ENCODE measurements at regions not wholly inside any gene's neighbourhood (a gene's known extent, or its start where the extent isn't known, plus 50 kb on each side); places are given as distances from the start of the nearest gene placed in this dataset.

DNA sequence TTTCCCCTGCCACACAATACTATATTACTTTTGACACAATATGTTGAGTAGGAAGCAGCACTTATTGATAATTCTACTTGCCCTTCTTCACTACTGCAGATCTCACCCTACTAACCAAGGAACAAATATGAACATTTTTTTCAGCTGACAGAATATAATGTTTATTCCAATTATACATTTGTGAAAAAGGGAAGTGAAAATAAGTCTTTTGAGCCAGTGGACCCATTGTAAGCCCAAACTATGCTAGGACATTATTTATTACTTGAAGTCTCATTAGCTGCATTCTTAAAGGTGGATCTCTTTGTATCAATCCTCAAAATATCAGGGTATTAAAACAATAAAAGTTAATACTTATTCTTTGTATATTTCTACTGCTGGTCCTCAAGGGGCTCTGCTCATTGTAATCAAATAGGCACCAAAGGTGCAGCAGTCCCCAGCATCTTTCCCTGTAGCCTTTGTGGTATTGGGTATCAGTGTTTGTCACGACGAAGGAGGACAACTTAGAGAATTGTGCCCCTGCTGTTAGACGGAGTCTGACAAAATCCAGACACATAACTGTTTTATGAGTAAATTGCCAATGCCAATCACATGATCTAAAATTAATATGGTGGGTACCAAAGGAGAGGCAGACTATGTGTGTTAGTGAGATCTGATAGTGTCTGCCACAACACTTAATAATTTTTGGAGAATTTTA, 453.5 kb upstream of the CDH9 start:
- TF ChIP-seq, protein P1, sequence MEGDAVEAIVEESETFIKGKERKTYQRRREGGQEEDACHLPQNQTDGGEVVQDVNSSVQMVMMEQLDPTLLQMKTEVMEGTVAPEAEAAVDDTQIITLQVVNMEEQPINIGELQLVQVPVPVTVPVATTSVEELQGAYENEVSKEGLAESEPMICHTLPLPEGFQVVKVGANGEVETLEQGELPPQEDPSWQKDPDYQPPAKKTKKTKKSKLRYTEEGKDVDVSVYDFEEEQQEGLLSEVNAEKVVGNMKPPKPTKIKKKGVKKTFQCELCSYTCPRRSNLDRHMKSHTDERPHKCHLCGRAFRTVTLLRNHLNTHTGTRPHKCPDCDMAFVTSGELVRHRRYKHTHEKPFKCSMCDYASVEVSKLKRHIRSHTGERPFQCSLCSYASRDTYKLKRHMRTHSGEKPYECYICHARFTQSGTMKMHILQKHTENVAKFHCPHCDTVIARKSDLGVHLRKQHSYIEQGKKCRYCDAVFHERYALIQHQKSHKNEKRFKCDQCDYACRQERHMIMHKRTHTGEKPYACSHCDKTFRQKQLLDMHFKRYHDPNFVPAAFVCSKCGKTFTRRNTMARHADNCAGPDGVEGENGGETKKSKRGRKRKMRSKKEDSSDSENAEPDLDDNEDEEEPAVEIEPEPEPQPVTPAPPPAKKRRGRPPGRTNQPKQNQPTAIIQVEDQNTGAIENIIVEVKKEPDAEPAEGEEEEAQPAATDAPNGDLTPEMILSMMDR (IDR thresholded peaks at IDR 0.05) = no peak
- TF ChIP-seq POLR2A (IDR thresholded peaks at IDR 0.05) (no peak), EP300 (IDR thresholded peaks at IDR 0.05) (no peak)

All from ovary (tissue), 3 donors.